NOMO-1 treated with DMSO at 0.1 percent for 48 hours (cell line): ENCODE measurements at regions not wholly inside any gene's neighbourhood (a gene's known extent, or its start where the extent isn't known, plus 50 kb on each side); places are given as distances from the start of the nearest gene placed in this dataset.
"Not testable (repeated sequence)": the region's sequence is repeated elsewhere in the genome, so short reads cannot be mapped to it uniquely, and the experiment has no call there.

Experiments used
- DNase-seq: peaks from one replicate; lab custom pipeline; 2025; ENCODE audit not compliant: unreplicated experiment; lab: John Stamatoyannopoulos, UW

GRCh38 chr2:160583813-160584537 is 90.4 kb upstream of the RBMS1 start:
- DNase-seq = no peak

- DNase-seq = no peak
Measured at GRCh38 chr2:160584972-160585494, 91.4 kb upstream of the RBMS1 start.

GRCh38 chr2:160590664-160591063 is 97.1 kb upstream of the RBMS1 start:
- DNase-seq = peak; percentile 12

GRCh38 chr2:160592401-160592800 is 98.8 kb upstream of the RBMS1 start:
- DNase-seq = no peak

- no peak for DNase-seq
Measured at GRCh38 chr2:160592993-160593392, 99.4 kb upstream of the RBMS1 start.

GRCh38 chr2:160596441-160596840 is 102.8 kb upstream of the RBMS1 start:
- DNase-seq = no peak

- DNase-seq = not testable (repeated sequence)
Measured at GRCh38 chr2:160600437-160600836, 106.8 kb upstream of the RBMS1 start.

- no peak for DNase-seq
Measured at GRCh38 chr2:160602073-160602472, 108.5 kb upstream of the RBMS1 start.

- DNase-seq = no peak
Measured at GRCh38 chr2:160603771-160604510, 110.3 kb upstream of the RBMS1 start.

GRCh38 chr2:160606341-160606740 is 112.7 kb upstream of the RBMS1 start:
- no peak for DNase-seq

GRCh38 chr2:160608599-160608998 is 115.0 kb upstream of the RBMS1 start:
- DNase-seq = no peak

GRCh38 chr2:160609346-160609745 is 115.7 kb upstream of the RBMS1 start:
- no peak for DNase-seq

- DNase-seq = no peak
Measured at GRCh38 chr2:160610041-160610440, 116.4 kb upstream of the RBMS1 start.

- no peak for DNase-seq
Measured at GRCh38 chr2:160612266-160612856, 118.8 kb upstream of the RBMS1 start.

GRCh38 chr2:160613466-160614153 is 120.0 kb upstream of the RBMS1 start:
- DNase-seq = peak; percentile 13

- DNase-seq = no peak
Measured at GRCh38 chr2:160614391-160614790, 120.8 kb upstream of the RBMS1 start.

GRCh38 chr2:160615706-160616105 is 122.1 kb upstream of the RBMS1 start:
- no peak for DNase-seq

- no peak for DNase-seq
Measured at GRCh38 chr2:160616149-160616548, 122.5 kb upstream of the RBMS1 start.

- DNase-seq = no peak
Measured at GRCh38 chr2:160621748-160622147, 128.1 kb upstream of the RBMS1 start.

- DNase-seq = not testable (repeated sequence)
Measured at GRCh38 chr2:160628020-160628637, 134.5 kb upstream of the RBMS1 start.

GRCh38 chr2:160628811-160629210 is 135.2 kb upstream of the RBMS1 start:
- DNase-seq = no peak
